GM12878 (cell line): ENCODE measurements at regions not wholly inside any gene's neighbourhood (a gene's known extent, or its start where the extent isn't known, plus 50 kb on each side); places are given as distances from the start of the nearest gene placed in this dataset.

Experiments
- ATAC-seq: fragments of 200-7000 bp; cut with Tn5 transposase; 3 replicates; pipeline ENCODE4 v1.9.1; 2020; ENCODE audit warnings: mild to moderate bottlenecking, moderate library complexity
- BruUV-seq: library from RNA; stranded (reverse); fragments of 400-500 nt; replicated peaks from 2 replicates; lab custom pipeline; 2021; lab: Mats Ljungman, UMichigan
- CTCF ChIA-PET: fragments of 300-600 bp; sonication (Branson Sonifier 250); formaldehyde crosslinking; extraction: SDS; loops from one replicate; lab custom pipeline; 2021; ENCODE audit warnings: inconsistent platforms; lab: Yijun Ruan, JAX
- POLR2A ChIA-PET: fragments of 350-600 bp; formaldehyde crosslinking; extraction: SDS; loops from one replicate; lab custom pipeline; 2021; ENCODE audit warnings: inconsistent platforms; lab: Charles Lee
- RAD21 ChIA-PET: fragments of 300-600 bp; sonication (Branson Sonifier 250); formaldehyde crosslinking; loops from one replicate; lab custom pipeline; 2023; ENCODE audit warnings: antibody characterized with exemption; ENCODE audit not compliant: unreplicated experiment; lab: Charles Lee
- SMC1A ChIA-PET: fragments of 300-600 bp; sonication (Branson Sonifier 250); formaldehyde crosslinking; loops from one replicate; lab custom pipeline; 2023; ENCODE audit not compliant: unreplicated experiment, uncharacterized antibody; lab: Charles Lee
- DNase-seq: peaks from one replicate; pipeline ENCODE4 v3.0.0-alpha.2; 2011; ENCODE audit warnings: low read depth, low spot score
- FAIRE-seq: peaks from 3 replicates; lab custom pipeline; 2011; peaks lifted over from hg19 to GRCh38; lab: Jason Lieb, UNC
- H2AFZ ChIP-seq: 2 replicates; pipeline ENCODE4 v1.6.0; 2011; ENCODE audit warnings: low read depth, low read length, control low read depth; ENCODE audit not compliant: control insufficient read depth
- H3K27ac ChIP-seq: 2 replicates; pipeline ENCODE4 v1.5.1; 2011; ENCODE audit warnings: control low read depth; ENCODE audit not compliant: control insufficient read depth, insufficient read depth
- H3K27me3 ChIP-seq, 2 experiments: replicated peaks in 1 of 2; 2 replicates each; pipeline versions ENCODE4 v1.6.0 to v1.6.1; 2011; ENCODE audit warnings: low read length in 1 of 2; ENCODE audit not compliant: control insufficient read depth in 2 of 2, insufficient read depth in 2 of 2
- H3K36me3 ChIP-seq, 2 experiments: 2 replicates each; pipeline ENCODE4 v1.5.1; 2011; ENCODE audit warnings: low read length in 1 of 2; ENCODE audit not compliant: control insufficient read depth in 2 of 2, insufficient read depth in 2 of 2
- H3K4me1 ChIP-seq: 2 replicates; pipeline ENCODE4 v1.6.1; 2011; ENCODE audit warnings: mild to moderate bottlenecking, low read length, moderate library complexity, mixed read lengths; ENCODE audit not compliant: control insufficient read depth, insufficient read depth
- H3K4me2 ChIP-seq: 2 replicates; pipeline ENCODE4 v1.6.0; 2011; ENCODE audit warnings: control low read depth; ENCODE audit not compliant: control insufficient read depth, insufficient read depth
- H3K4me3 ChIP-seq: fragments of 200-600 bp; sonication (generic); 2 replicates; pipeline ENCODE4 v1.5.1; 2016
- H3K79me2 ChIP-seq: 2 replicates; pipeline ENCODE4 v1.6.0; 2011; ENCODE audit warnings: low read length; ENCODE audit not compliant: control insufficient read depth, insufficient read depth
- H3K9ac ChIP-seq: 2 replicates; pipeline ENCODE4 v1.8.0; 2011; ENCODE audit warnings: low read length, control low read depth, mixed read lengths; ENCODE audit not compliant: control insufficient read depth, insufficient read depth
- H3K9me3 ChIP-seq: replicated peaks from 3 replicates; pipeline ENCODE4 v1.5.1; 2011; ENCODE audit warnings: mild to moderate bottlenecking, low read length; ENCODE audit not compliant: control insufficient read depth, insufficient read depth
- H4K20me1 ChIP-seq: 2 replicates; pipeline ENCODE4 v1.6.0; 2011; ENCODE audit not compliant: control insufficient read depth, insufficient read depth
- ASH2L ChIP-seq: fragments of 300-600, 200-600 bp; sonication (generic); IDR thresholded peaks from 2 replicates; pipeline ENCODE4 v1.6.1; 2017; ENCODE audit warnings: low read depth, mild to moderate bottlenecking, borderline replicate concordance
- CTCF ChIP-seq, 3 experiments: IDR thresholded peaks in 2 of 3; conservative IDR thresholded peaks in 1 of 3; 2 replicates each; pipeline ENCODE4 v1.5.1; 2011; ENCODE audit warnings: low read depth in 3 of 3, low read length in 3 of 3, mild to moderate bottlenecking in 3 of 3, control low read depth in 2 of 3, moderate library complexity in 2 of 3, inconsistent platforms in 1 of 3, mixed read lengths in 1 of 3; ENCODE audit not compliant: control insufficient read depth in 2 of 3, insufficient read depth in 1 of 3; ENCODE audit errors: extremely low read depth in 1 of 3
- ESRRA ChIP-seq: IDR thresholded peaks from 2 replicates; pipeline ENCODE4 v1.6.1; 2012; ENCODE audit warnings: mild to moderate bottlenecking, low read length, improper control_type of control experiment
- HDGF ChIP-seq: fragments of 450-650 bp; IDR thresholded peaks from 2 replicates; pipeline ENCODE4 v1.6.1; 2016; ENCODE audit warnings: antibody characterized with exemption
- SREBF2 ChIP-seq: IDR thresholded peaks from 2 replicates; pipeline ENCODE4 v1.6.1; 2012; ENCODE audit warnings: mild to moderate bottlenecking, low read length
- ZNF687 ChIP-seq: fragments of 450-650 bp; IDR thresholded peaks from 2 replicates; pipeline ENCODE4 v1.6.1; 2017; ENCODE audit warnings: mild to moderate bottlenecking, moderate library complexity
- in situ Hi-C: fragments of 300-500 bp; cut with MboI; formaldehyde crosslinking; loops from 9 replicates; pipeline ENCODE4 v1.14.3; 2018; ENCODE audit warnings: mixed read lengths
- intact Hi-C: fragments of 100-400 bp; cut with micrococcal nuclease; formaldehyde crosslinking; loops from one replicate; pipeline ENCODE4 v1.14.2; 2022; ENCODE audit not compliant: unreplicated experiment

DNA sequence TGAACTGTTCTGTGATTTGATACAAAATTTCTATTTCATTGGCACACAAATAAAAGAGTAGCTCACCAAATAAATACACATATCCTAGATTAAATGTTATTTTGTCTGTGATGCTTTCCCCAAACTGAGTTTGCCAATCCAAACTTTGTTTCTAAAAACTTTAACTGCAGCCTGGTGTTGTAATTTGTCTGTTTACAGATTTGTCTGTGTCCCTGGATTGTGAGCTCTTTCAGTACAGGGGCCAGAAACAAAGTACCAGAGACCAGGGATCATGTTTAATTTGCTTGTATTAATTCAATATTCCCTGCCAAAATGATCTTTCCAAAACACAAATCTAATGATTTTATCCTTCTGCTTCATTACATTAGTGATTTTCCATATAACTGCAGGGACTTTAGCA, 1044.6 kb upstream of the GJE1 start:
- intact Hi-C loops (no loop called here), in situ Hi-C loops (no loop called here)
- Histone ChIP-seq H3K79me2 (no peaks in the 10 kb centered on the region), H3K4me2 (no peak overlapping the region), H3K36me3 (no peaks in the 10 kb centered on the region), H3K4me1 (no peaks in the 10 kb centered on the region), H2AFZ (no peak overlapping the region), H3K27ac (no peak overlapping the region), H4K20me1 (no peaks in the 10 kb centered on the region), H3K9ac (no peak overlapping the region), H3K9me3 (no peaks in the 10 kb centered on the region), H3K4me3 (no peak overlapping the region), H3K27me3 (no peaks in the 10 kb centered on the region)
- ChIA-PET POLR2A (no interaction called here), RAD21 (no interaction called here), CTCF (no interaction called here), SMC1A (interaction anchor here (1.4 kb wide), 1 partner anchor 12 kb away, joined by 4 read pairs; no protein-coding TSS in a partner anchor)
- TF ChIP-seq ESRRA (no peak), SREBF2 (no peak), HDGF (no peak), ZNF687 (no peak), CTCF (IDR thresholded peaks at IDR 0.05 in 2 of 3, conservative IDR thresholded peaks at IDR 0.05 in 1 of 3; ENCODE audit: control insufficient read depth in 2 of 3, extremely low read depth in 1 of 3, insufficient read depth in 1 of 3, low read depth in 3 of 3, low read length in 3 of 3) (no peak), ASH2L (no peak)
- FAIRE-seq: no peak
- BruUV-seq: no TSS peak
- no peak for DNase-seq
- no peak for ATAC-seq
